OCI-LY1 (cell line): ENCODE measurements at regions not wholly inside any gene's neighbourhood (a gene's known extent, or its start where the extent isn't known, plus 50 kb on each side); places are given as distances from the start of the nearest gene placed in this dataset.

Source experiments
- H2AFZ ChIP-seq: fragments of 200-600 bp; sonication (generic), shearing (Covaris generic); 2 replicates; pipeline ENCODE4 v1.6.0; 2014; ENCODE audit warnings: antibody characterized with exemption, mild to moderate bottlenecking, low read length
- H3F3A ChIP-seq: fragments of 200-600 bp; sonication (generic), shearing (Covaris generic); 2 replicates; pipeline ENCODE4 v1.6.0; 2014; ENCODE audit warnings: mild to moderate bottlenecking, antibody characterized with exemption, low read length, moderate library complexity; ENCODE audit not compliant: insufficient read depth
- H3K27ac ChIP-seq: fragments of 200-600 bp; sonication (generic); 2 replicates; pipeline ENCODE4 v1.5.1; 2014; ENCODE audit warnings: low read length, mixed run types, mild to moderate bottlenecking, low read depth; ENCODE audit not compliant: poor library complexity, severe bottlenecking
- H3K27me3 ChIP-seq: fragments of 200-600 bp; sonication (generic); 2 replicates; pipeline ENCODE4 v1.6.0; 2014; ENCODE audit warnings: antibody characterized with exemption, mild to moderate bottlenecking, low read length, moderate library complexity; ENCODE audit not compliant: insufficient read depth
- H3K36me3 ChIP-seq: fragments of 200-600 bp; sonication (generic); 2 replicates; pipeline ENCODE4 v1.6.1; 2014; ENCODE audit warnings: mild to moderate bottlenecking, antibody characterized with exemption, low read length, moderate library complexity, mixed read lengths; ENCODE audit not compliant: insufficient read depth
- H3K4me1 ChIP-seq: fragments of 200-600 bp; sonication (generic); 2 replicates; pipeline ENCODE4 v1.5.1; 2014; ENCODE audit warnings: mild to moderate bottlenecking, low read length, moderate library complexity; ENCODE audit not compliant: insufficient read depth, severe bottlenecking
- H3K4me2 ChIP-seq: fragments of 200-600 bp; sonication (generic), shearing (Covaris generic); 2 replicates; pipeline ENCODE4 v1.6.1; 2014; ENCODE audit warnings: low read length
- H3K4me3 ChIP-seq: fragments of 200-600 bp; sonication (generic); 2 replicates; pipeline ENCODE4 v1.5.1; 2014; ENCODE audit warnings: low read length, low read depth, mild to moderate bottlenecking, mixed read lengths; ENCODE audit not compliant: poor library complexity, severe bottlenecking
- H3K79me2 ChIP-seq: fragments of 200-600 bp; shearing (Covaris generic); 2 replicates; pipeline ENCODE4 v1.6.1; 2016; ENCODE audit warnings: mixed run types, low read length, mixed read lengths; ENCODE audit not compliant: insufficient read depth
- H3K9ac ChIP-seq: fragments of 200-600 bp; sonication (generic), shearing (Covaris generic); 2 replicates; pipeline ENCODE4 v1.6.1; 2014; ENCODE audit warnings: mild to moderate bottlenecking, low read length, mixed read lengths
- H3K9me2 ChIP-seq: fragments of 200-600 bp; sonication (generic), shearing (Covaris generic); 2 replicates; pipeline ENCODE4 v1.6.1; 2014; ENCODE audit warnings: low read depth, mild to moderate bottlenecking, low read length, mixed read lengths
- H3K9me3 ChIP-seq: fragments of 200-600 bp; shearing (Covaris generic); 2 replicates; pipeline ENCODE4 v1.6.1; 2014; ENCODE audit warnings: low read length, mixed read lengths
- H4K20me1 ChIP-seq: fragments of 200-600 bp; sonication (generic), shearing (Covaris generic); 2 replicates; pipeline ENCODE4 v1.6.0; 2016; ENCODE audit warnings: mild to moderate bottlenecking, low read length; ENCODE audit not compliant: insufficient read depth
- EZH2 ChIP-seq: fragments of 200-600 bp; sonication (generic), shearing (Covaris generic); IDR thresholded peaks from 2 replicates; pipeline ENCODE4 v1.8.0; 2017; ENCODE audit warnings: borderline replicate concordance, mixed run types, mild to moderate bottlenecking, antibody characterized with exemption, low read length, moderate library complexity, mixed read lengths
- TF ChIP-seq, protein P1 (sequence below): fragments of 200-600 bp; sonication (generic), shearing (Covaris generic); IDR thresholded peaks from 2 replicates; pipeline ENCODE4 v1.5.1; 2017; ENCODE audit warnings: mild to moderate bottlenecking, antibody characterized with exemption, low read length, moderate library complexity, mixed read lengths

DNA sequence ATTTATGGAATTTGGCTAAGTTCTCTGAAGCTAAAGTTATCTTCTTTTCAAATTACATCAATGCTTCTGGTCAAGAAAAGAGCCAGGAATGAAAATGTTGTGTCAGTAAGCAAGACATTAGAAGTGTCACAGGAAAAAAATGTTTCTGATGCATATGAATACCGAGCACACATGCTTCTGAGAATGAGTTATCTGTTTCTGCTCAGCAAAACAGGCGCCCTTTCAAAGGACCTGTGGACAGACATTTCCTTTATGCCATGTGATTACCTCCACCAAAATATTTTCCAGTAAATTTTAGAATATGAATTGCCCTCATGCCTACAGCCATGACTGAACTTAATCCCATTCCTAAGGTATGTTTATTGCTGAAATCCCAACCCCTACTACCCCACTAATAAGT is 55.4 kb upstream of the RNF180 start:
- H3K36me3 ChIP-seq, result no peaks in the 10 kb centered on the region
- no peaks in the 10 kb centered on the region for H3K4me1 ChIP-seq
- H3K79me2 ChIP-seq, result no peaks in the 10 kb centered on the region
- H3K9me2 ChIP-seq, result no peaks in the 10 kb centered on the region
- TF ChIP-seq, protein P1, sequence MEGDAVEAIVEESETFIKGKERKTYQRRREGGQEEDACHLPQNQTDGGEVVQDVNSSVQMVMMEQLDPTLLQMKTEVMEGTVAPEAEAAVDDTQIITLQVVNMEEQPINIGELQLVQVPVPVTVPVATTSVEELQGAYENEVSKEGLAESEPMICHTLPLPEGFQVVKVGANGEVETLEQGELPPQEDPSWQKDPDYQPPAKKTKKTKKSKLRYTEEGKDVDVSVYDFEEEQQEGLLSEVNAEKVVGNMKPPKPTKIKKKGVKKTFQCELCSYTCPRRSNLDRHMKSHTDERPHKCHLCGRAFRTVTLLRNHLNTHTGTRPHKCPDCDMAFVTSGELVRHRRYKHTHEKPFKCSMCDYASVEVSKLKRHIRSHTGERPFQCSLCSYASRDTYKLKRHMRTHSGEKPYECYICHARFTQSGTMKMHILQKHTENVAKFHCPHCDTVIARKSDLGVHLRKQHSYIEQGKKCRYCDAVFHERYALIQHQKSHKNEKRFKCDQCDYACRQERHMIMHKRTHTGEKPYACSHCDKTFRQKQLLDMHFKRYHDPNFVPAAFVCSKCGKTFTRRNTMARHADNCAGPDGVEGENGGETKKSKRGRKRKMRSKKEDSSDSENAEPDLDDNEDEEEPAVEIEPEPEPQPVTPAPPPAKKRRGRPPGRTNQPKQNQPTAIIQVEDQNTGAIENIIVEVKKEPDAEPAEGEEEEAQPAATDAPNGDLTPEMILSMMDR, result no peak
- no peak for TF ChIP-seq EZH2
- H2AFZ ChIP-seq, result no peak overlapping the region
- no peak overlapping the region for H3K27ac ChIP-seq
- H3K4me2 ChIP-seq, result no peak overlapping the region
- no peaks in the 10 kb centered on the region for H3K27me3 ChIP-seq
- no peaks in the 10 kb centered on the region for H4K20me1 ChIP-seq
- H3K4me3 ChIP-seq, result no peak overlapping the region
- no peak overlapping the region for H3K9ac ChIP-seq
- H3K9me3 ChIP-seq, result no peaks in the 10 kb centered on the region
- no peaks in the 10 kb centered on the region for H3F3A ChIP-seq

DNA sequence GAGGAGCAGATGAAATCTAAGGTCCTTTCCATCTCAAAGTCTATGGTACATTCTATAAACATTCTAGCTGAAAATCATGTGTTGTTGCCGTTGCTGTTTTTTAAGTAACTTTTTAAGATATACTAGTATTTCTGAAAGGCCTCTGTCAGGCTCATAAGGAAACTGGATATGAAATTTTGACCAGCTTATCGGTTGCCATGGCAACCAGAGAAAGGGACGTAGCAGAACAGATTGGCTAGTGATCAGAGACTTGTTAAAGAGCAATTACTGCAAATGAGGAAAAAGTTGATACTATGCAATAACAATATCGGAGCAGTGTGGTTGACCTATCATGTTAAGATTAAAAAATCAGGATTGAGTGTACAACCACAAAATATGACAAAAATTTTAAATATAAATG is 57.0 kb upstream of the RNF180 start:
- Histone ChIP-seq H3K4me2 (no peak overlapping the region), H3K9me3 (no peaks in the 10 kb centered on the region), H2AFZ (no peak overlapping the region), H4K20me1 (no peaks in the 10 kb centered on the region), H3K36me3 (no peaks in the 10 kb centered on the region), H3K79me2 (no peaks in the 10 kb centered on the region), H3K9me2 (no peaks in the 10 kb centered on the region), H3K27me3 (no peaks in the 10 kb centered on the region), H3F3A (no peaks in the 10 kb centered on the region), H3K4me3 (no peak overlapping the region), H3K9ac (no peak overlapping the region), H3K4me1 (no peaks in the 10 kb centered on the region), H3K27ac (no peak overlapping the region)
- TF ChIP-seq, protein P1, result no peak
- no peak for TF ChIP-seq EZH2

GRCh38 chr5:64100203-64100602 is 65.4 kb upstream of the RNF180 start:
- Histone ChIP-seq H3K79me2 (no peaks in the 10 kb centered on the region), H3K9me2 (no peaks in the 10 kb centered on the region), H3K27ac (no peak overlapping the region), H3F3A (no peaks in the 10 kb centered on the region), H3K27me3 (no peaks in the 10 kb centered on the region), H3K36me3 (no peaks in the 10 kb centered on the region), H4K20me1 (no peaks in the 10 kb centered on the region), H2AFZ (no peak overlapping the region), H3K4me1 (no peaks in the 10 kb centered on the region), H3K4me3 (no peak overlapping the region), H3K9ac (no peak overlapping the region), H3K9me3 (no peaks in the 10 kb centered on the region), H3K4me2 (no peak overlapping the region)
- TF ChIP-seq, protein P1, result no peak
- TF ChIP-seq EZH2, result no peak
